Natural killer cell (primary cell): ENCODE measurements at regions not wholly inside any gene's neighbourhood (a gene's known extent, or its start where the extent isn't known, plus 50 kb on each side); places are given as distances from the start of the nearest gene placed in this dataset.

Source experiments
- ATAC-seq, 3 donors: fragments of 150-1000 bp in 2 of 3; fragments of 200-7000 bp in 1 of 3; cut with Tn5 transposase; 1 replicate in 1 of 3; 2 replicates in 2 of 3; pipeline ENCODE4 v1.10.0; 2021; ENCODE audit warnings: mild to moderate bottlenecking in 2 of 3, moderate library complexity in 2 of 3
- DNase-seq, 2 donors: peaks; one replicate each; pipeline versions ENCODE4 v3.0.0 to v3.0.0-alpha.2; 2013 to 2021; ENCODE audit warnings: mixed read lengths in 1 of 2
- H3K27ac ChIP-seq: one replicate; pipeline ENCODE4 v1.5.1; 2013; ENCODE audit warnings: mild to moderate bottlenecking, low read length
- H3K27me3 ChIP-seq: one replicate; pipeline ENCODE4 v1.6.1; 2013; ENCODE audit warnings: low read length; ENCODE audit not compliant: control insufficient read depth, insufficient read depth
- H3K36me3 ChIP-seq: one replicate; pipeline ENCODE4 v1.6.1; 2013; ENCODE audit warnings: low read length; ENCODE audit not compliant: control insufficient read depth, insufficient read depth
- H3K4me1 ChIP-seq: one replicate; pipeline ENCODE4 v1.6.1; 2013; ENCODE audit warnings: low read length; ENCODE audit not compliant: control insufficient read depth, insufficient read depth
- H3K4me3 ChIP-seq: one replicate; pipeline ENCODE4 v1.5.1; 2013; ENCODE audit warnings: low read length
- H3K9me3 ChIP-seq: one replicate; pipeline ENCODE4 v1.6.1; 2013; ENCODE audit warnings: low read length; ENCODE audit not compliant: control insufficient read depth, insufficient read depth
- H3K27ac Mint-ChIP-seq, 2 donors: one replicate each; pipeline ENCODE4 v1.8.0; 2022; ENCODE audit warnings: mild to moderate bottlenecking in 2 of 2, mixed read lengths in 2 of 2, moderate library complexity in 1 of 2
- H3K27me3 Mint-ChIP-seq, 2 donors: one replicate each; pipeline ENCODE4 v1.8.0; 2022; ENCODE audit warnings: low read depth in 2 of 2, mixed read lengths in 2 of 2
- H3K36me3 Mint-ChIP-seq: one replicate; pipeline ENCODE4 v1.8.0; 2022; ENCODE audit warnings: mixed read lengths
- H3K4me1 Mint-ChIP-seq, 2 donors: one replicate each; pipeline ENCODE4 v1.8.0; 2022; ENCODE audit warnings: mixed read lengths in 2 of 2
- H3K4me3 Mint-ChIP-seq: one replicate; pipeline ENCODE4 v1.8.0; 2022; ENCODE audit warnings: mild to moderate bottlenecking, moderate library complexity, mixed read lengths
- H3K9me3 Mint-ChIP-seq, 2 donors: one replicate each; pipeline ENCODE4 v1.8.0; 2022; ENCODE audit warnings: mixed read lengths in 2 of 2
- CTCF ChIP-seq: fragments of 200-600 bp; IDR thresholded peaks from one replicate; pipeline ENCODE4 v1.8.0; 2022; ENCODE audit warnings: antibody characterized with exemption
- WGBS: methylation state at CpG from one replicate; pipeline ENCODE4 v1.1.7; 2013; ENCODE audit warnings: missing lambda C conversion rate; ENCODE audit not compliant: insufficient coverage; 5-methylcytosine and 5-hydroxymethylcytosine counted together
- intact Hi-C: fragments of 100-400 bp; cut with micrococcal nuclease; formaldehyde crosslinking; loops from one replicate; pipeline ENCODE4 v1.14.2; 2022

- H3K27me3 ChIP-seq = no peaks in the 10 kb centered on the region
- H3K27ac Mint-ChIP-seq = no peak overlapping the region
- intact Hi-C loops = no loop called here
- H3K36me3 Mint-ChIP-seq = no peaks in the 10 kb centered on the region
- H3K36me3 ChIP-seq = no peaks in the 10 kb centered on the region
- H3K9me3 ChIP-seq = no peaks in the 10 kb centered on the region
- H3K27ac ChIP-seq = no peak overlapping the region
- H3K27me3 Mint-ChIP-seq = peaks cover 0 to 2% of the 10 kb centered on the region in 2 donors
- no peaks in the 10 kb centered on the region for H3K4me1 Mint-ChIP-seq
- H3K4me3 ChIP-seq = no peak overlapping the region
- DNase-seq (no peak), ATAC-seq (no peak)
- H3K4me1 ChIP-seq = no peaks in the 10 kb centered on the region
- TF ChIP-seq CTCF = no peak
- no peaks in the 10 kb centered on the region for H3K9me3 Mint-ChIP-seq
- 72% methylated on average over 3 of the region's 4 CpGs for WGBS
- H3K4me3 Mint-ChIP-seq = no peak overlapping the region
Observed at GRCh38 chr6:56767892-56768531, 125.3 kb upstream of the DST start.

GRCh38 chr6:56767435-56767834 is 124.7 kb upstream of the DST start:
- Histone ChIP-seq H3K27me3 (no peaks in the 10 kb centered on the region), H3K4me1 (no peaks in the 10 kb centered on the region), H3K27ac (no peak overlapping the region), H3K9me3 (no peaks in the 10 kb centered on the region), H3K4me3 (no peak overlapping the region), H3K36me3 (no peaks in the 10 kb centered on the region)
- intact Hi-C loops = no loop called here
- ATAC-seq = no peak
- WGBS = 90% methylated on average over 5 of the region's 7 CpGs
- no peak for DNase-seq
- Mint-ChIP-seq H3K4me3 (no peak overlapping the region), H3K4me1 (no peaks in the 10 kb centered on the region), H3K36me3 (no peaks in the 10 kb centered on the region), H3K27me3 (peaks cover 0 to 2% of the 10 kb centered on the region in 2 donors), H3K27ac (no peak overlapping the region), H3K9me3 (no peaks in the 10 kb centered on the region)
- TF ChIP-seq CTCF = no peak

GRCh38 chr6:56766806-56767178 is 124.1 kb upstream of the DST start:
- Histone ChIP-seq H3K27me3 (no peaks in the 10 kb centered on the region), H3K27ac (no peak overlapping the region), H3K9me3 (no peaks in the 10 kb centered on the region), H3K4me3 (no peak overlapping the region), H3K36me3 (no peaks in the 10 kb centered on the region), H3K4me1 (no peaks in the 10 kb centered on the region)
- ATAC-seq (no peak), DNase-seq (no peak)
- no peaks in the 10 kb centered on the region for H3K36me3 Mint-ChIP-seq
- no peak overlapping the region for H3K27ac Mint-ChIP-seq
- H3K9me3 Mint-ChIP-seq = no peaks in the 10 kb centered on the region
- peaks cover 0 to 2% of the 10 kb centered on the region in 2 donors for H3K27me3 Mint-ChIP-seq
- no CpG with 5 or more reads among the region's 1 CpG for WGBS
- no peaks in the 10 kb centered on the region for H3K4me1 Mint-ChIP-seq
- no peak overlapping the region for H3K4me3 Mint-ChIP-seq
- intact Hi-C loops = no loop called here
- TF ChIP-seq CTCF = no peak

GRCh38 chr6:56766139-56766805 is 123.6 kb upstream of the DST start:
- Histone ChIP-seq H3K4me3 (no peak overlapping the region), H3K4me1 (no peaks in the 10 kb centered on the region), H3K36me3 (no peaks in the 10 kb centered on the region), H3K27me3 (no peaks in the 10 kb centered on the region), H3K27ac (no peak overlapping the region), H3K9me3 (no peaks in the 10 kb centered on the region)
- no peak for DNase-seq
- WGBS = 94% methylated on average over 14 of the region's 14 CpGs
- intact Hi-C loops = no loop called here
- Mint-ChIP-seq H3K4me3 (no peak overlapping the region), H3K27ac (no peak overlapping the region), H3K4me1 (no peaks in the 10 kb centered on the region), H3K36me3 (no peaks in the 10 kb centered on the region), H3K9me3 (no peaks in the 10 kb centered on the region), H3K27me3 (peaks cover 0 to 2% of the 10 kb centered on the region in 2 donors)
- TF ChIP-seq CTCF = no peak
- ATAC-seq = no peak
